SK-N-SH treated with all-trans-retinoic acid at 6 μM for 48 hours (cell line): ENCODE measurements at regions not wholly inside any gene's neighbourhood (a gene's known extent, or its start where the extent isn't known, plus 50 kb on each side); places are given as distances from the start of the nearest gene placed in this dataset.

Source experiments
- ZFP30 ChIP-seq: fragments of 450-650 bp; formaldehyde crosslinking; IDR thresholded peaks from 2 replicates; pipeline ENCODE4 v1.5.0; 2022; ENCODE audit warnings: mild to moderate bottlenecking, moderate library complexity
- TF ChIP-seq, protein P1 (sequence below): fragments of 250-450 bp; sonication (Bioruptor Pico); IDR thresholded peaks from 2 replicates; pipeline ENCODE4 v1.5.1; 2020; ENCODE audit warnings: low read depth, mild to moderate bottlenecking, moderate library complexity

GRCh38 chr6:133184798-133185372, 56.3 kb upstream of the EYA4 start:
- no peak for TF ChIP-seq ZFP30
- TF ChIP-seq, protein P1, sequence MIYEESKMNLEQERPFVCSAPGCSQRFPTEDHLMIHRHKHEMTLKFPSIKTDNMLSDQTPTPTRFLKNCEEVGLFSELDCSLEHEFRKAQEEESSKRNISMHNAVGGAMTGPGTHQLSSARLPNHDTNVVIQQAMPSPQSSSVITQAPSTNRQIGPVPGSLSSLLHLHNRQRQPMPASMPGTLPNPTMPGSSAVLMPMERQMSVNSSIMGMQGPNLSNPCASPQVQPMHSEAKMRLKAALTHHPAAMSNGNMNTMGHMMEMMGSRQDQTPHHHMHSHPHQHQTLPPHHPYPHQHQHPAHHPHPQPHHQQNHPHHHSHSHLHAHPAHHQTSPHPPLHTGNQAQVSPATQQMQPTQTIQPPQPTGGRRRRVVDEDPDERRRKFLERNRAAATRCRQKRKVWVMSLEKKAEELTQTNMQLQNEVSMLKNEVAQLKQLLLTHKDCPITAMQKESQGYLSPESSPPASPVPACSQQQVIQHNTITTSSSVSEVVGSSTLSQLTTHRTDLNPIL (CRISPR knock-in tag): no peak
